Stimulated activated CD8-positive, alpha-beta memory T cell treated with anti-CD3 and anti-CD28 coated beads, Interleukin-7, amount 100 ng/mL, for 24 hours (primary cell): ENCODE measurements at regions not wholly inside any gene's neighbourhood (a gene's known extent, or its start where the extent isn't known, plus 50 kb on each side); places are given as distances from the start of the nearest gene placed in this dataset.

ENCODE experiments used
- DNase-seq: peaks from one replicate; pipeline ENCODE4 v3.0.0-alpha.2; 2020; ENCODE audit warnings: low read depth

GRCh38 chr1:29643281-29643680, 407.0 kb downstream of the PTPRU start:
- DNase-seq = no peak

GRCh38 chr1:29642519-29642918, 406.2 kb downstream of the PTPRU start:
- no peak for DNase-seq

GRCh38 chr1:29641921-29642320, 405.6 kb downstream of the PTPRU start:
- no peak for DNase-seq

GRCh38 chr1:29640428-29640785, 404.1 kb downstream of the PTPRU start:
- no peak for DNase-seq

- DNase-seq = no peak
Observed at GRCh38 chr1:29639741-29640427, 403.6 kb downstream of the PTPRU start.

GRCh38 chr1:29639156-29639736, 402.9 kb downstream of the PTPRU start:
- no peak for DNase-seq

- no peak for DNase-seq
Observed at GRCh38 chr1:29638281-29638680, 402.0 kb downstream of the PTPRU start.

GRCh38 chr1:29636936-29637335, 400.6 kb downstream of the PTPRU start:
- DNase-seq = no peak

- no peak for DNase-seq
Observed at GRCh38 chr1:29635501-29636263, 399.4 kb downstream of the PTPRU start.

- no peak for DNase-seq
Observed at GRCh38 chr1:29634746-29635335, 398.5 kb downstream of the PTPRU start.

GRCh38 chr1:29634324-29634723, 398.0 kb downstream of the PTPRU start:
- DNase-seq = no peak

GRCh38 chr1:29633771-29634170, 397.4 kb downstream of the PTPRU start:
- no peak for DNase-seq

- DNase-seq = no peak
Observed at GRCh38 chr1:29632806-29633615, 396.7 kb downstream of the PTPRU start.

GRCh38 chr1:29631836-29632805, 395.8 kb downstream of the PTPRU start:
- no peak for DNase-seq

- no peak for DNase-seq
Observed at GRCh38 chr1:29631361-29631760, 395.0 kb downstream of the PTPRU start.

GRCh38 chr1:29630756-29631155, 394.4 kb downstream of the PTPRU start:
- DNase-seq = no peak

- DNase-seq = no peak
Observed at GRCh38 chr1:29629814-29630516, 393.6 kb downstream of the PTPRU start.

GRCh38 chr1:29629401-29629800, 393.1 kb downstream of the PTPRU start:
- DNase-seq = no peak

GRCh38 chr1:29628190-29628589, 391.9 kb downstream of the PTPRU start:
- DNase-seq = no peak

GRCh38 chr1:29626726-29627125, 390.4 kb downstream of the PTPRU start:
- no peak for DNase-seq
